ENCODE measurements at regions not wholly inside any gene's neighbourhood (a gene's known extent, or its start where the extent isn't known, plus 50 kb on each side); places are given as distances from the start of the nearest gene placed in this dataset.

GRCh38 chr5:68946728-68947127 is 147.1 kb upstream of the SLC30A5 start:
- H3K27ac ChIP-seq = no peak overlapping the region
- no peak for TF ChIP-seq ZFX (IDR thresholded peaks at IDR 0.05)
- TF ChIP-seq, protein P1, sequence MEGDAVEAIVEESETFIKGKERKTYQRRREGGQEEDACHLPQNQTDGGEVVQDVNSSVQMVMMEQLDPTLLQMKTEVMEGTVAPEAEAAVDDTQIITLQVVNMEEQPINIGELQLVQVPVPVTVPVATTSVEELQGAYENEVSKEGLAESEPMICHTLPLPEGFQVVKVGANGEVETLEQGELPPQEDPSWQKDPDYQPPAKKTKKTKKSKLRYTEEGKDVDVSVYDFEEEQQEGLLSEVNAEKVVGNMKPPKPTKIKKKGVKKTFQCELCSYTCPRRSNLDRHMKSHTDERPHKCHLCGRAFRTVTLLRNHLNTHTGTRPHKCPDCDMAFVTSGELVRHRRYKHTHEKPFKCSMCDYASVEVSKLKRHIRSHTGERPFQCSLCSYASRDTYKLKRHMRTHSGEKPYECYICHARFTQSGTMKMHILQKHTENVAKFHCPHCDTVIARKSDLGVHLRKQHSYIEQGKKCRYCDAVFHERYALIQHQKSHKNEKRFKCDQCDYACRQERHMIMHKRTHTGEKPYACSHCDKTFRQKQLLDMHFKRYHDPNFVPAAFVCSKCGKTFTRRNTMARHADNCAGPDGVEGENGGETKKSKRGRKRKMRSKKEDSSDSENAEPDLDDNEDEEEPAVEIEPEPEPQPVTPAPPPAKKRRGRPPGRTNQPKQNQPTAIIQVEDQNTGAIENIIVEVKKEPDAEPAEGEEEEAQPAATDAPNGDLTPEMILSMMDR (conservative IDR thresholded peaks at IDR 0.05) = no peak

DNA sequence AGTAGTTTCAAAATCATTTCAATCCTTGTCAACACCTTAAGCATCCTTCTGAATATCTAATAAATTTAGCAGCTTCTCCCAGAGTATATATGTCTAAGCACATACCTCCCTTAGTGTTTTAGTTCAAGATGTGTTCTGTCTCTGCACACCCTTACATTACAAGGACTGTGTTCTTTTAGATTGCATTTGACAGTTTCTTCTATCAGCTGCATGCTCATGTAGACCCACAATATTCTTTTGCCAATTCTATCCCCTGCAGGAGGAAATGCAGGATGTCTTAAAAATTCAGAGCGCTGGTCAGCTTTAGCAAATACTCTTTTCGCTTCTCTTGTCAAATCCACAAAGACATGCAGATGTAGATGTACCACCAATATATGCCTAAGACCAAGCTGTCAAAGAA is 145.8 kb upstream of the SLC30A5 start:
- H3K27ac ChIP-seq = no peak overlapping the region
- TF ChIP-seq, protein P1 (conservative IDR thresholded peaks at IDR 0.05) = no peak
- no peak for TF ChIP-seq ZFX (IDR thresholded peaks at IDR 0.05)

- H3K27ac ChIP-seq = no peak overlapping the region
- TF ChIP-seq, protein P1 (conservative IDR thresholded peaks at IDR 0.05) = no peak
- TF ChIP-seq ZFX (IDR thresholded peaks at IDR 0.05) = no peak
Measured at GRCh38 chr5:68949256-68949655, 144.6 kb upstream of the SLC30A5 start.

- no peak for TF ChIP-seq ZFX (IDR thresholded peaks at IDR 0.05)
- TF ChIP-seq, protein P1 (conservative IDR thresholded peaks at IDR 0.05) = no peak
- no peak overlapping the region for H3K27ac ChIP-seq
Measured at GRCh38 chr5:68949711-68950110, 144.1 kb upstream of the SLC30A5 start.

GRCh38 chr5:68950125-68950524 is 143.7 kb upstream of the SLC30A5 start:
- no peak for TF ChIP-seq ZFX (IDR thresholded peaks at IDR 0.05)
- TF ChIP-seq, protein P1 (conservative IDR thresholded peaks at IDR 0.05) = no peak

DNA sequence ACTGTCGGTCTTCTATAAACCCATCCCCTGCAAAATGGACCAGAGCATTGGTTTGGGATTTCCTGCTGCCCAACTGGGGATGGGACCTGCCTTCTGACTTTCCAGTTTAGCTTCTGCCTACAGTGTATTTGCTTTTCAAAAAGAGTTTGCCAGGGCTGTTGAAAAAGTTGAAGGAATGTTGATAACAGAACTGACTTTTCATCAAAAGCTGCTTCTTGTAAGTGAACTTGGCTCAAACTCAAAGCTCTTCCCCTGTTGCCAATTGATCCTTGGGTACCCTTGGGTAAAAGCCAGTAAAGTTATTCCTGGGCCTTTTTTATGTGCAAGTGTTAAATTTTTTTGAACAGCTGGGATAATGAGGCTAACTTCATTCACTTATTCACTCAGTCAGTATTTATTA is 142.9 kb upstream of the SLC30A5 start:
- H3K27ac ChIP-seq = no peak overlapping the region
- no peak for TF ChIP-seq ZFX (IDR thresholded peaks at IDR 0.05)
- TF ChIP-seq, protein P1 (conservative IDR thresholded peaks at IDR 0.05) = no peak

More at GRCh38 chr5:68950125-68950524, 143.7 kb upstream of the SLC30A5 start:
- no peak overlapping the region for H3K27ac ChIP-seq

DNA sequence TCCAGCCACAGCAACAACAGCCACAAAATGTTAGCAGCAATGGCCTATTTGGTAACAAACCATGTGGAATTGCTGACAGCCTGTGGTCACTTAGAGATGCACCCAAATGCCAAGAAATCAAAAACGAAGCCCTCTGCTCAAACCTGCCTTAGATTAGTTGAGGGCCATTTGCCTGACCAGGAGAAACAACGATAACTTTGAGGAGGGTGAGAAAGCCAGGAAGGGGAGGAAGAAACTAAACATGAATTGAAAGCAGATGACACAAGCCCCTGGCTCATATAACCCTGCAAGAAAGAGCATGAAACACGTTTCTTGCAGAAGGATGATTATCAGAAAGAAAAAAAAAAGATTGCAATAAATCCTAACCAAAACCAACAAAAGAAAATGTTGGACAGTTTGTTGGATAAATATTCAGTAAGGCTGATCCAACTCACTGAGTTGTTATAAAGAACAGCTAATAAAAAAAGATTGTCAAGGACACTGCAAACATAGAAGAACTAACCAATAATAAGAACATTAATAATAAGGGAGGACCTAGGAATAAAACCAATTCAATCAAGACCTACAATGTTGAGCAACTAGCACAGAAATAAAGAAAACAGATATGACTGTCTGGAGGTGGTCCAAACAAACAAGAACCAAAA is 140.5 kb upstream of the SLC30A5 start:
- peak overlapping the region; percentile 72; the same call in 1 of the 2 replicates for H3K27ac ChIP-seq
- TF ChIP-seq ZFX (IDR thresholded peaks at IDR 0.05) = no peak
- TF ChIP-seq, protein P1 (conservative IDR thresholded peaks at IDR 0.05) = no peak
